Right lobe of liver (tissue), 4 donors: ENCODE measurements at regions not wholly inside any gene's neighbourhood (a gene's known extent, or its start where the extent isn't known, plus 50 kb on each side); places are given as distances from the start of the nearest gene placed in this dataset.

ENCODE experiments used
- CTCF ChIP-seq, 4 donors: fragments of 200-600 bp in 3 of 4; fragments of 450-650 bp in 1 of 4; IDR thresholded peaks; one replicate each; pipeline versions ENCODE4 v1.5.1 to v1.8.0; 2016 to 2022; ENCODE audit warnings: antibody characterized with exemption in 4 of 4, mild to moderate bottlenecking in 2 of 4
- POLR2A ChIP-seq: fragments of 450-650 bp; IDR thresholded peaks from one replicate; pipeline ENCODE4 v1.6.1; 2017; ENCODE audit warnings: antibody characterized with exemption, mild to moderate bottlenecking
- donor health status: DM: no; HTN: no; CAD: no.
- donor health status: DM: no; HTN: no; CAD: no.
- donor health status: DM: no; HTN: yes; CAD: no.

- no peak for TF ChIP-seq CTCF (IDR thresholded peaks at IDR 0.05)
- TF ChIP-seq POLR2A = no peak
These were observed 125.7 kb downstream of the COPRS start for GRCh38 chr17:31733326-31733725.
